HG03175 (cell line): ENCODE measurements at regions not wholly inside any gene's neighbourhood (a gene's known extent, or its start where the extent isn't known, plus 50 kb on each side); places are given as distances from the start of the nearest gene placed in this dataset.

Experiments
- ATAC-seq: cut with Tn5 transposase; IDR thresholded peaks from one replicate; pipeline ENCODE4 v1.9.1; 2021; ENCODE audit warnings: mild to moderate bottlenecking, moderate library complexity; ENCODE audit not compliant: unreplicated experiment

- no peak for ATAC-seq
Measured at GRCh38 chr14:95387826-95388445, 68.2 kb upstream of the CLMN start.

GRCh38 chr14:95386536-95387095 lies 66.9 kb upstream of the CLMN start:
- ATAC-seq, result no peak

- ATAC-seq, result no peak
Measured at GRCh38 chr14:95385701-95386100, 66.0 kb upstream of the CLMN start.

GRCh38 chr14:95382747-95383146 lies 63.0 kb upstream of the CLMN start:
- no peak for ATAC-seq

- ATAC-seq, result no peak
Measured at GRCh38 chr14:95381726-95382125, 62.0 kb upstream of the CLMN start.

- no peak for ATAC-seq
Measured at GRCh38 chr14:95380350-95381042, 60.8 kb upstream of the CLMN start.

GRCh38 chr14:95379634-95380033 lies 59.9 kb upstream of the CLMN start:
- no peak for ATAC-seq

GRCh38 chr14:95375539-95376109 lies 55.9 kb upstream of the CLMN start:
- no peak for ATAC-seq

- no peak for ATAC-seq
Measured at GRCh38 chr14:95374239-95374997, 54.7 kb upstream of the CLMN start.

- no peak for ATAC-seq
Measured at GRCh38 chr14:95370076-95370475, 50.4 kb upstream of the CLMN start.
